Ascending aorta (tissue), 2 donors: ENCODE measurements at regions not wholly inside any gene's neighbourhood (a gene's known extent, or its start where the extent isn't known, plus 50 kb on each side); places are given as distances from the start of the nearest gene placed in this dataset.

Experiments
- DNase-seq, 2 donors: peaks; one replicate each; pipeline ENCODE4 v3.0.0-alpha.2; 2019; ENCODE audit warnings: low spot score in 2 of 2
- H3K27ac ChIP-seq, 2 donors: fragments of 200-600 bp; sonication (generic); one replicate each; pipeline ENCODE4 v1.5.1; 2016 to 2017; ENCODE audit warnings: mild to moderate bottlenecking in 1 of 2
- H3K27me3 ChIP-seq: fragments of 200-600 bp; sonication (generic); one replicate; pipeline ENCODE4 v1.5.1; 2017
- H3K36me3 ChIP-seq, 2 donors: fragments of 200-600 bp; sonication (generic); one replicate each; pipeline ENCODE4 v1.5.1; 2016
- H3K4me1 ChIP-seq, 2 donors: fragments of 200-600 bp; sonication (generic); one replicate each; pipeline ENCODE4 v1.5.1; 2016 to 2017; ENCODE audit warnings: mild to moderate bottlenecking in 1 of 2
- H3K4me3 ChIP-seq, 2 donors: fragments of 200-600 bp; sonication (generic); one replicate each; pipeline ENCODE4 v1.5.1; 2016 to 2017; ENCODE audit warnings: mild to moderate bottlenecking in 1 of 2
- H3K9me3 ChIP-seq, 2 donors: fragments of 200-600 bp; sonication (generic); one replicate each; pipeline ENCODE4 v1.5.1; 2016
- intact Hi-C: fragments of 100-400 bp; cut with DNase I; formaldehyde crosslinking; loops from one replicate; pipeline ENCODE4 v1.15.1; 2023
- TF ChIP-seq, protein P1 (sequence below), 3 experiments: fragments of 200-600 bp in 2 of 3; fragments of 450-650 bp in 1 of 3; sonication (generic) in 2 of 3; IDR thresholded peaks; one replicate each; pipeline ENCODE4 v1.5.1; 2016 to 2019; ENCODE audit warnings: antibody characterized with exemption in 3 of 3, mild to moderate bottlenecking in 1 of 3, moderate library complexity in 1 of 3

DNA sequence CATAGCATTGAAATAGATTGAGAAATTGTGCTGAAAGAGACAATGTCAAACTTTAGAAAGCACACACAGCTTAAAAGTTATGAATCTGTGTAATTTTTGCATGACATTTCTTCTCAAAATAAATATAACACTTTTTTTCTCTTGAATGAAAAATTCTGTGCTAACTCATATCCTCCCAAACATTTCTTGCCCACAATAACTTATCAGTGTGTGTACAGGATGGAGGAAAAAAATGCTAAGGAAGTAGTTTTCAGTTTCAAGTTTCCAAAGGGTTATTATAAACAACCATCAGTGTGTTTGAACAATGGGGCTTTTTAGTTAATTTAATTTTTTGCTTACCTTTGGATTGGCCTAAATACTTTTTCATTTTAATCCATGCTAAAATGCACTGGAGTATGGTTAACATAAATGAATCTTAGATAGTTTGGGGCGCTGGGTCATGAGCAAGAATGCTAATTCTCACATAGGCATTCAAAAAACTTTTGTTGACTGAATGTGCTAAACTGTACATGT is 82.9 kb upstream of the ARHGAP20 start:
- Histone ChIP-seq H3K9me3 (no peaks in the 10 kb centered on the region), H3K27me3 (no peaks in the 10 kb centered on the region), H3K4me1 (no peaks in the 10 kb centered on the region), H3K4me3 (no peak overlapping the region), H3K27ac (no peak overlapping the region), H3K36me3 (no peaks in the 10 kb centered on the region)
- DNase-seq: no peak
- TF ChIP-seq, protein P1, sequence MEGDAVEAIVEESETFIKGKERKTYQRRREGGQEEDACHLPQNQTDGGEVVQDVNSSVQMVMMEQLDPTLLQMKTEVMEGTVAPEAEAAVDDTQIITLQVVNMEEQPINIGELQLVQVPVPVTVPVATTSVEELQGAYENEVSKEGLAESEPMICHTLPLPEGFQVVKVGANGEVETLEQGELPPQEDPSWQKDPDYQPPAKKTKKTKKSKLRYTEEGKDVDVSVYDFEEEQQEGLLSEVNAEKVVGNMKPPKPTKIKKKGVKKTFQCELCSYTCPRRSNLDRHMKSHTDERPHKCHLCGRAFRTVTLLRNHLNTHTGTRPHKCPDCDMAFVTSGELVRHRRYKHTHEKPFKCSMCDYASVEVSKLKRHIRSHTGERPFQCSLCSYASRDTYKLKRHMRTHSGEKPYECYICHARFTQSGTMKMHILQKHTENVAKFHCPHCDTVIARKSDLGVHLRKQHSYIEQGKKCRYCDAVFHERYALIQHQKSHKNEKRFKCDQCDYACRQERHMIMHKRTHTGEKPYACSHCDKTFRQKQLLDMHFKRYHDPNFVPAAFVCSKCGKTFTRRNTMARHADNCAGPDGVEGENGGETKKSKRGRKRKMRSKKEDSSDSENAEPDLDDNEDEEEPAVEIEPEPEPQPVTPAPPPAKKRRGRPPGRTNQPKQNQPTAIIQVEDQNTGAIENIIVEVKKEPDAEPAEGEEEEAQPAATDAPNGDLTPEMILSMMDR (IDR thresholded peaks at IDR 0.05): no peak
- intact Hi-C loops: no loop called here

DNA sequence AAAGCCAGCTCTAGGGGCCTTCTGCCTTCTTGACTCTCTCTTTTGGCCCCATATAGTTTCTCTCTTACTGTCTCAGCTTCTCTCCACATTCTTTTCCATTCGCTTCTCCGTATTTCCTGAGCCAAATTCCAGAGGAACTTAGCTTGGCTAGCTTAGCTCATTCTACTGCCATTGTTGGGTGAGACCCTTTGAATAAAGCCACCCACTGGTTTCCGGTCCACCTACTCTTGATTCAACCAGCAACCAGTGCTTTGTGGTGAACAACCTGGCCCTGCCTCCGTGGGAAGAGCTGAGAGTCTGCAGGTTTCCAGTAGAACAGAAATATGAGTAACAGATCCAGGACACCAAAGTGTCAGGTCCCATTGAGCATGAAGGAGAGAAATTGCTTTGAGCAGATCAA is 81.3 kb upstream of the ARHGAP20 start:
- Histone ChIP-seq H3K36me3 (no peaks in the 10 kb centered on the region), H3K27me3 (no peaks in the 10 kb centered on the region), H3K9me3 (no peaks in the 10 kb centered on the region), H3K4me1 (no peaks in the 10 kb centered on the region), H3K4me3 (no peak overlapping the region), H3K27ac (no peak overlapping the region)
- TF ChIP-seq, protein P1 (IDR thresholded peaks at IDR 0.05): no peak
- no peak for DNase-seq
- intact Hi-C loops: loop anchor here (5.0 kb wide), 1 partner anchor 49 kb away; no protein-coding TSS in a partner anchor

DNA sequence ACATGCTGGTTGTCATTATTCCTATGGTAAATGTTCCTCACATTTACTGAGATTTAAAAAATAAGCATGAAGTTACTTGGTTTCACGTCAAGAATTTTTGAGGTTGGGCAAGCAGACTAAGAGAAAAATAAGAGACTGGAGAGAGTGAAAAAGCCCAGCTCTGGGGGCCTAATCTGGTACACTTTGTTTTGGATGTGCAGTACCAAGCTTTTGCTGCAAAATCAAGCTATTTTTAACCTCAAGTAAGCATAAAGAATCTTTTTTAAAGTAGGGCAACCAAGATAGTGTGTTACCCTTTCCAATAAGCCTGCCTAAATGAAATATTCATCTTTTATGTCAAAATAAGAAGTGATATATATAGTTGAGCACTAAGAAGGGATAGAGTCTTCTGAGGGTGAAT is 79.4 kb upstream of the ARHGAP20 start:
- H3K36me3 ChIP-seq: no peaks in the 10 kb centered on the region

DNA sequence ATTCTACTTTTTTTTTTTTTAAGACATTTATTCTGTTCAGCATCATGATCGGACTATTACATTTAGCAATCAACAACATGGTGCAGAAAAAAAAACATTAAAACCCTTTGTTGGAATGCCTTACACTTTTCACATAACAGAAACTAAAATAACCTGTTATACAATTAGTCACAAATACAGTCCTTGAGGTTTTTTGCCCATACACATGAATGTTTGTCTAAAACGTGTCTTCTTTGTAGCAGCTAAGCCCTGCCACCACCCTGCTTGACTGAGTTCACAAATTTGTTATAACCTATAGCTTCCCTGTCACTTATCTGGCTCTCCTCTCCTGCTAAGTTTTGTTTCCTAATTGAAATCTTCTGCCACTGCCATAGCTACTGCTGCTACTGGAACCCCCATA is 75.4 kb upstream of the ARHGAP20 start:
- Histone ChIP-seq H3K9me3 (no peaks in the 10 kb centered on the region), H3K27ac (no peak overlapping the region), H3K36me3 (no peaks in the 10 kb centered on the region), H3K27me3 (no peaks in the 10 kb centered on the region), H3K4me1 (no peaks in the 10 kb centered on the region), H3K4me3 (no peak overlapping the region)
- TF ChIP-seq, protein P1 (IDR thresholded peaks at IDR 0.05): no peak
- intact Hi-C loops: no loop called here
- DNase-seq: no peak

More for the DNA sequence above, 79.4 kb upstream of the ARHGAP20 start:
- TF ChIP-seq, protein P1 (IDR thresholded peaks at IDR 0.05): no peak
- intact Hi-C loops: loop anchor here (5.0 kb wide), 1 partner anchor 51 kb away; no protein-coding TSS in a partner anchor
- H3K27me3 ChIP-seq: no peaks in the 10 kb centered on the region
- no peaks in the 10 kb centered on the region for H3K4me1 ChIP-seq
- H3K9me3 ChIP-seq: no peaks in the 10 kb centered on the region
- no peak for DNase-seq
- no peak overlapping the region for H3K4me3 ChIP-seq
- no peak overlapping the region for H3K27ac ChIP-seq

DNA sequence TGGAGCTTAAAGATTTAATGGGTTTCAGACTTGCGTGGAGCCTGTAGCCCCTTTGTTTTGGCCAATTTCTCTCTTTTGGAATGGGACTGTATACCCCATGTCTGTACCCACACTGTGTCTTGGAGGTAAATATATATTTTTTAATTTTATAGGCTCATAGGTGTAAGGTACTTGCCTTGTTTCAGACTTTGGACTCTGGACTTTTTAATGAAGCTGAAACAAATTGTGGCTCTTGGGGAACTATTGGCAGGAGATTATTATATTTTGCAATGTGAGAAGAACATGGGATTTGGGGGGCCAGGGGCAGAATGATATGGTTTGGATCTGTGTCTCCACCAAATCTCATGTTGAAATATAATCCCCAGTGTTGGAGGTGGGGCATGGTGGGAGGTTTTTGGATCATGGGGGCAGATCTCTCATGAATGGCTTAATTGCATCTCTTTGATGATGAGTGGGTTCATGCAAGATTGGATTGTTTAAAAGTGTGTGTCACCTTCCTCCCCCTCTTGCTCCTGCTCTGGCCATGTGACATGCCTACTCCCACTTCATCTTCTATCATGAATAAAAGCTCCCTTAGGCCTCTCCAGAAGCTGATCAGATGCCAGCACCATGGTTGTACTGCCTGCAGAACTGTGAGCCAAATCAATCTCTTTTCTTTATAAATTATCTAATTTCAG is 74.1 kb upstream of the ARHGAP20 start:
- Histone ChIP-seq H3K4me3 (no peak overlapping the region), H3K9me3 (no peaks in the 10 kb centered on the region), H3K4me1 (no peaks in the 10 kb centered on the region), H3K27ac (no peak overlapping the region), H3K27me3 (no peaks in the 10 kb centered on the region), H3K36me3 (no peaks in the 10 kb centered on the region)
- DNase-seq: no peak
- TF ChIP-seq, protein P1 (IDR thresholded peaks at IDR 0.05): no peak
- intact Hi-C loops: no loop called here
